NT2/D1 (cell line): ENCODE measurements at regions not wholly inside any gene's neighbourhood (a gene's known extent, or its start where the extent isn't known, plus 50 kb on each side); places are given as distances from the start of the nearest gene placed in this dataset.
"Not testable (repeated sequence)": the region's sequence is repeated elsewhere in the genome, so short reads cannot be mapped to it uniquely, and the experiment has no call there.

ENCODE experiments used
- DNase-seq: peaks from one replicate; pipeline ENCODE4 v3.0.0-alpha.2; 2011; ENCODE audit warnings: low read depth, low spot score
- H3K27me3 ChIP-seq: 2 replicates; pipeline ENCODE4 v1.6.0; 2011; ENCODE audit warnings: mild to moderate bottlenecking; ENCODE audit not compliant: insufficient read length, insufficient read depth
- H3K36me3 ChIP-seq: 2 replicates; pipeline ENCODE4 v1.6.1; 2011; ENCODE audit warnings: mild to moderate bottlenecking, low read length, mixed read lengths; ENCODE audit not compliant: insufficient read depth, insufficient read length
- H3K4me1 ChIP-seq: 2 replicates; pipeline ENCODE4 v1.5.1; 2011; ENCODE audit not compliant: insufficient read depth, insufficient read length
- H3K4me3 ChIP-seq: 2 replicates; pipeline ENCODE4 v1.5.1; 2011; ENCODE audit warnings: low read depth; ENCODE audit not compliant: insufficient read length
- H3K9ac ChIP-seq: 2 replicates; pipeline ENCODE4 v1.6.0; 2011; ENCODE audit warnings: low read depth; ENCODE audit not compliant: insufficient read length
- H3K9me3 ChIP-seq: 2 replicates; pipeline ENCODE4 v1.5.1; 2011; ENCODE audit warnings: mild to moderate bottlenecking, low read length; ENCODE audit not compliant: insufficient read depth
- SUZ12 ChIP-seq: IDR thresholded peaks from 2 replicates; pipeline ENCODE4 v1.6.1; 2011; ENCODE audit not compliant: insufficient read length, insufficient read depth; ENCODE audit errors: extremely low read depth
- YY1 ChIP-seq: IDR thresholded peaks from 2 replicates; pipeline ENCODE4 v1.6.1; 2011; ENCODE audit not compliant: insufficient read length, insufficient read depth
- ZNF274 ChIP-seq: IDR thresholded peaks from 2 replicates; pipeline ENCODE4 v1.6.1; 2011; ENCODE audit warnings: mild to moderate bottlenecking, low read depth, low read length

- Histone ChIP-seq H3K36me3 (no peaks in the 10 kb centered on the region), H3K27me3 (no peaks in the 10 kb centered on the region), H3K9ac (no peak overlapping the region), H3K9me3 (no peaks in the 10 kb centered on the region), H3K4me3 (no peak overlapping the region), H3K4me1 (peaks cover 14% of the 10 kb centered on the region)
- TF ChIP-seq YY1 (no peak), ZNF274 (no peak), SUZ12 (no peak)
- no peak for DNase-seq
Measured at GRCh38 chr2:15823459-15824396, 116.6 kb upstream of the MYCN start.

- H3K9me3 ChIP-seq, H3K9ac ChIP-seq, H3K36me3 ChIP-seq, H3K4me3 ChIP-seq, DNase-seq, H3K27me3 ChIP-seq: not testable (repeated sequence)
- H3K4me1 ChIP-seq = peaks cover 17% of the 10 kb centered on the region
Measured at GRCh38 chr2:15824467-15824866, 115.9 kb upstream of the MYCN start.

- DNase-seq = no peak
- Histone ChIP-seq H3K9ac (no peak overlapping the region), H3K36me3 (no peaks in the 10 kb centered on the region), H3K4me3 (no peak overlapping the region), H3K4me1 (peaks cover 17% of the 10 kb centered on the region), H3K27me3 (no peaks in the 10 kb centered on the region), H3K9me3 (no peaks in the 10 kb centered on the region)
- TF ChIP-seq SUZ12 (no peak), YY1 (no peak), ZNF274 (no peak)
Measured at GRCh38 chr2:15825276-15825980, 114.9 kb upstream of the MYCN start.

- Histone ChIP-seq H3K27me3 (no peaks in the 10 kb centered on the region), H3K36me3 (no peaks in the 10 kb centered on the region), H3K4me3 (no peak overlapping the region), H3K9me3 (no peaks in the 10 kb centered on the region), H3K4me1 (peaks cover 16% of the 10 kb centered on the region), H3K9ac (no peak overlapping the region)
- TF ChIP-seq SUZ12 = no peak
- no peak for TF ChIP-seq YY1
- TF ChIP-seq ZNF274 = no peak
- no peak for DNase-seq
Measured at GRCh38 chr2:15826273-15826717, 114.1 kb upstream of the MYCN start.

- Histone ChIP-seq H3K9ac (no peak overlapping the region), H3K4me3 (no peak overlapping the region), H3K27me3 (no peaks in the 10 kb centered on the region), H3K36me3 (no peaks in the 10 kb centered on the region), H3K4me1 (peaks cover 16% of the 10 kb centered on the region), H3K9me3 (no peaks in the 10 kb centered on the region)
- no peak for DNase-seq
- TF ChIP-seq YY1 (no peak), ZNF274 (no peak), SUZ12 (no peak)
Measured at GRCh38 chr2:15827001-15827400, 113.3 kb upstream of the MYCN start.

- TF ChIP-seq YY1 = no peak
- no peak for TF ChIP-seq SUZ12
- no peak for TF ChIP-seq ZNF274
- no peaks in the 10 kb centered on the region for H3K27me3 ChIP-seq
- H3K4me3 ChIP-seq = no peak overlapping the region
- no peak overlapping the region for H3K9ac ChIP-seq
- no peaks in the 10 kb centered on the region for H3K36me3 ChIP-seq
- no peak for DNase-seq
- H3K9me3 ChIP-seq = no peaks in the 10 kb centered on the region
- H3K4me1 ChIP-seq = peaks cover 16% of the 10 kb centered on the region
Measured at GRCh38 chr2:15828576-15828975, 111.8 kb upstream of the MYCN start.

GRCh38 chr2:15829091-15829801 lies 111.1 kb upstream of the MYCN start:
- Histone ChIP-seq H3K4me1 (peaks cover 16% of the 10 kb centered on the region), H3K36me3 (no peaks in the 10 kb centered on the region), H3K27me3 (no peaks in the 10 kb centered on the region), H3K9ac (no peak overlapping the region), H3K9me3 (no peaks in the 10 kb centered on the region), H3K4me3 (no peak overlapping the region)
- no peak for DNase-seq
- TF ChIP-seq SUZ12 = no peak
- TF ChIP-seq YY1 = no peak
- no peak for TF ChIP-seq ZNF274
